ENCODE measurements at regions not wholly inside any gene's neighbourhood (a gene's known extent, or its start where the extent isn't known, plus 50 kb on each side); places are given as distances from the start of the nearest gene placed in this dataset.

DNA sequence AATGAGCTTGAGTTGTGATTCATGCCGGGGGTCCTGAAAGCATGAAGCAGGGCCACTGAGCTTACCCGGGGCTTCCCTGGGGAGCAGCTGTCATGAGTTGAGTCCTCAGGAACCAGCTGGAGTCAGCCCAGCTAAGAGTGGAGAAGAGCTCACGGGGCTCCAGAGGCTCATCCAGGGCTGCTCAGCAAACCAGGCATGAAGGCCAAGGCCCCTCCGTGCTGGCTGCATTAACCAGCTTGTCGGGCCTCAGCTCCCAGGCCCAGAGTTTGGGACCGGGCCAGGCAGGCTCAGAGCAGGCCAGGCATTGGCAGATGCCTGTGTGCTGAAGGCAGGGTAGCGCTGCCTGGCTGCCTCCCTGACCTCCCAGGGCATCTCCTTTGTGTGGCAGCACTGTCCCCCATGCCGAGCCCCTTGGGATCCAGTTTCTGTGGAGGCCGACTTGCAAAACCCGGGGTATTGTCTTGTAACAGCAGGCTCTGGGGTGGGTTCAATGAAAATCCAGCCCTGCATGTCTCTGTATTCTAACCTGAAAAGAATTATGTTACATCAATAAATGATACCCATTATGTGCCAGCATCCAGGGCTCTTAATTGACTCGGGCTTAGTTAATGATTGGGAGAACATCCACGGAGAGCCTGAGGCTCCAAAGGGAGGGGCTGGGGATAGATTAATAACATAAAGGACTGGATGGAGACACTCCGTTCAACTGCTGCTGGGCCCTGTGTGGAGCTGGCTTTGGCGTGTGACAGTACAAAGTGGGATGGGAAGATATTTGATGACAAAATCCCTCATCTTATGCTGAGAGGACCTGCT is 68.0 kb upstream of the MSX1 start:
- no peak for DNase-seq (ENCODE audit: extremely low read depth, low read depth)

DNA sequence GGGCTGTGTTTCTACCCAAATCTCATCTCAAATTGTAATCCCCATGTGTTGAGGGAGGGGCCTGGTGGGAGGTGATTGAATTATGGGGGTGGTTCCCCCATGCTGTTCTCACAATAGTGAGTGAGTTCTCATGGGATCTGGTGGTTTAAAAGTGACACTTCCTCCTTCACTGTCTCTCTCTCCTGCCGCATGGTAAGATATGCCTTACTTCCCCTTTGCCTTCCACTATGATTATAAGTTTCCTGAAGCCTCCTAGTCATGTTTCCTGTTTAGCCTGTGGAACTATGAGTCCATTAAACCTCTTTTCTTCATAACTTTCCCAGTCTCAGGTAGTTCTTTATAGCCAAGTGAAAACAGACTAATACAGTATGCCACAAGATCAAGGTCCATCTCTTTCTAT is 70.0 kb upstream of the MSX1 start:
- no peak for DNase-seq (ENCODE audit: extremely low read depth, low read depth)
- TF ChIP-seq, protein P1, sequence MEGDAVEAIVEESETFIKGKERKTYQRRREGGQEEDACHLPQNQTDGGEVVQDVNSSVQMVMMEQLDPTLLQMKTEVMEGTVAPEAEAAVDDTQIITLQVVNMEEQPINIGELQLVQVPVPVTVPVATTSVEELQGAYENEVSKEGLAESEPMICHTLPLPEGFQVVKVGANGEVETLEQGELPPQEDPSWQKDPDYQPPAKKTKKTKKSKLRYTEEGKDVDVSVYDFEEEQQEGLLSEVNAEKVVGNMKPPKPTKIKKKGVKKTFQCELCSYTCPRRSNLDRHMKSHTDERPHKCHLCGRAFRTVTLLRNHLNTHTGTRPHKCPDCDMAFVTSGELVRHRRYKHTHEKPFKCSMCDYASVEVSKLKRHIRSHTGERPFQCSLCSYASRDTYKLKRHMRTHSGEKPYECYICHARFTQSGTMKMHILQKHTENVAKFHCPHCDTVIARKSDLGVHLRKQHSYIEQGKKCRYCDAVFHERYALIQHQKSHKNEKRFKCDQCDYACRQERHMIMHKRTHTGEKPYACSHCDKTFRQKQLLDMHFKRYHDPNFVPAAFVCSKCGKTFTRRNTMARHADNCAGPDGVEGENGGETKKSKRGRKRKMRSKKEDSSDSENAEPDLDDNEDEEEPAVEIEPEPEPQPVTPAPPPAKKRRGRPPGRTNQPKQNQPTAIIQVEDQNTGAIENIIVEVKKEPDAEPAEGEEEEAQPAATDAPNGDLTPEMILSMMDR (IDR thresholded peaks at IDR 0.05; ENCODE audit: low read depth, low read length), result no peak

More for the DNA sequence above, 68.0 kb upstream of the MSX1 start:
- TF ChIP-seq, protein P1 (IDR thresholded peaks at IDR 0.05; ENCODE audit: low read depth, low read length), result no peak

DNA sequence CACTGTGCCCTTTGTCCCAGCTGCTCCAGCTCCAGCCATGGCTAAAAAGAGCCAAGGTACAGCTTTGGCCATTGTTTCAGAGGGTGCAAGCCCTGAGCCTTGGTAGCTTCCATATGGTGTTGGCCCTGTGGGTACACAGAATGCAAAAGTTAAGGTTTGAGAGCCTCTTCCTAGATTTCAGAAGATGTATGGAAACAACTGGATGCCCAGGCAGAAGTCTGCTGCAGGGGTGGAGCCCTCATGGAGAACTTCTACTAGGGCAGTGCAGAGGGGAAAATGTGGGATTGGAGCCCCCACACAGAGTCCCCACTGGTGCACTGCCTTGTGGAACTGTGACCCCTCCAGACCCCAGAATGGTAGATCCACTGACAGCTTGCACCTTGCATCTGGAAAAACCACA is 70.9 kb upstream of the MSX1 start:
- TF ChIP-seq, protein P1 (IDR thresholded peaks at IDR 0.05; ENCODE audit: low read depth, low read length), result no peak
- DNase-seq (ENCODE audit: extremely low read depth, low read depth), result no peak

DNA sequence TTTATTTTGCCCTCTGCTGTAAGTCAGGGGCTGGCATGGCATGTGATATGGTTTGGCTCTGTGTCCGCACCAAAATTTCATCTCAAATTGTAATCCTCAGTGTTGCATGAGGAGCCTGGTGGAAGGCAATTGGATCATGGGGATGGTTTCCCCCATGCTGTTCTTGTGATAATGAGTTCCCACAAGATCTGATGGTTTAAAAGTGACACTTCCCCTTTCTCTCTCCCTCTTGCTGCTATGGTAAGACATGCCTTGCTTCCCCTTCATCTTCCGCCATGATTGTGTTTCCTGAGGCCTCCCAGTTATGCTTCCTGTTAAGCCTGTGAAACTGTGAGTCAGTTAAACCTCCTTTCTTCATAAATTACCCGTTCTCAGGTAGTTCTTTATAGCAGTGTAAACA is 72.0 kb upstream of the MSX1 start:
- DNase-seq (ENCODE audit: extremely low read depth, low read depth), result no peak
- TF ChIP-seq, protein P1 (IDR thresholded peaks at IDR 0.05; ENCODE audit: low read depth, low read length), result no peak

DNA sequence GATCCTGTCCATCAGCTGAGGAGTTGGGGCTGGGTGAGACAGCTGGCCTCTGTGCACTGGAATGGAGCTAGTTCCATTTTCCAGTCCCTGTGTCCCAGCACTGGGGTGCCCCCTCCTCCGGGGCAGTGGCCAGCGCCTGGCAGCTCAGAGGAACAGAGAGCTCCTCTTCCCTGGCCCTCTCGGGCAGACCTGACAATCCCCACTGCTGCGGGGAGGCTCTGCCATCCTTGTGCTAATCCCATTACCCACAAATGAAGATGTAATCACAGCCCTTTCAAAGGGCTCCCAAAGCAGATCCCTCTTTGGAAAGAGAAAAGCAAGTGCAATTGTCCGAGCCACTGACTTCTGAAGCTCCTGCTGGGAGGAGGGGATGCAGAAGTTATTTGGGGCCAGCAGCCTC is 75.1 kb upstream of the MSX1 start:
- DNase-seq (ENCODE audit: extremely low read depth, low read depth), result no peak
- TF ChIP-seq, protein P1 (IDR thresholded peaks at IDR 0.05; ENCODE audit: low read depth, low read length), result no peak

DNA sequence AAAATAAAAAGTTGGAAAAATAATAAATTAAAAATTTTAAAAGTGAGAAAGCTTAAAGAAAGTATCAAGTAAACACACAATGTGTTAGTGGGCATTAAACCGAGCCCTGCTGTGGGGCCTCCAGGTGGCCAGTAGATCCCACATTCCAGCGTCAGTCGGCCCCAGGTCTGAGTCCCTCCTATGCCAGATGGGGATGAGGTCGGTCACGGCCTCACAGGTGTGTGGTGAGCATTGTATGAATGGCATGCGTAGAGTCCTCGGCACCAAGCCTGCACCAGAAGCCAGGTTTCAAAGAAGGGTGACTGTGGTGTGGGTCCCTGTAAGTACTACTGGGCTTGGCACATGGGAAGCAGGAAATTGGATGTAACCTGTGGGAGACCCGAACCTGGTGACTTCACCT is 75.6 kb upstream of the MSX1 start:
- DNase-seq (ENCODE audit: extremely low read depth, low read depth), result no peak
- TF ChIP-seq, protein P1 (IDR thresholded peaks at IDR 0.05; ENCODE audit: low read depth, low read length), result no peak

DNA sequence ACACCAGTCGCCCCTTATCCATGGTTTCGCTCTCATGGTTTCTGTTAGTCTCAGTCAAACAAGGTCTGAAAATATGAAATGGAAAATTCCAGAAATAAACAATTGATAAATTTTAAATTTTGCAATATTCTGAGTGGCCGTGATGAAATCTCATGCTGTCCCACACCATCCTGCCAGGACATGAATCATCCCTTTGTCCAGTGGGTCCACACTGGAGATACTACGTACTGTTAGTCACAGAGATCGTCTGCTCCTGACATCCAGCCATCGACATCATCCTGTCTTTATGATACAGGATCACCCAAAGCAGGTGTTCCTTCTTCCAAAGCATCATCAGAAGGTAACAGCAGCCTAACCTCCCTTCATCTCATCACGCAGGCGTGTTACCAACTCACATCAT is 76.5 kb upstream of the MSX1 start:
- DNase-seq (ENCODE audit: extremely low read depth, low read depth), result no peak

More for the DNA sequence above, 76.5 kb upstream of the MSX1 start:
- TF ChIP-seq, protein P1 (IDR thresholded peaks at IDR 0.05; ENCODE audit: low read depth, low read length), result no peak
